Liver (tissue), 8 donors: ENCODE measurements at regions not wholly inside any gene's neighbourhood (a gene's known extent, or its start where the extent isn't known, plus 50 kb on each side); places are given as distances from the start of the nearest gene placed in this dataset.

Experiments
- DNase-seq: peaks from one replicate; pipeline ENCODE4 v3.0.0-alpha.2; 2017; ENCODE audit warnings: low spot score
- H3K27ac ChIP-seq, 2 donors: one replicate each; pipeline ENCODE4 v1.7.0; 2013; ENCODE audit warnings: inconsistent platforms in 2 of 2, low read length in 2 of 2, control low read depth in 1 of 2, low read depth in 1 of 2, mild to moderate bottlenecking in 1 of 2
- H3K27me3 ChIP-seq, 4 donors: one replicate each; pipeline versions ENCODE4 v1.6.1 to v1.7.0; 2013; ENCODE audit warnings: low read length in 3 of 4, inconsistent platforms in 1 of 4, mild to moderate bottlenecking in 1 of 4, moderate library complexity in 1 of 4; ENCODE audit not compliant: control insufficient read depth in 4 of 4, insufficient read depth in 4 of 4
- H3K36me3 ChIP-seq, 4 donors: one replicate each; pipeline versions ENCODE4 v1.6.1 to v1.7.0; 2013; ENCODE audit warnings: low read length in 3 of 4, mild to moderate bottlenecking in 3 of 4, low read depth in 1 of 4, moderate library complexity in 1 of 4; ENCODE audit not compliant: control insufficient read depth in 4 of 4, insufficient read depth in 3 of 4
- H3K4me1 ChIP-seq, 4 donors: one replicate each; pipeline versions ENCODE4 v1.6.1 to v1.7.0; 2013; ENCODE audit warnings: low read length in 3 of 4, mild to moderate bottlenecking in 3 of 4, moderate library complexity in 1 of 4; ENCODE audit not compliant: control insufficient read depth in 4 of 4, insufficient read depth in 4 of 4
- H3K4me3 ChIP-seq, 3 donors: one replicate each; pipeline versions ENCODE4 v1.6.1 to v1.7.0; 2013; ENCODE audit warnings: low read length in 3 of 3, control low read depth in 1 of 3, low read depth in 1 of 3, mild to moderate bottlenecking in 1 of 3
- H3K9ac ChIP-seq, 2 donors: one replicate each; pipeline ENCODE4 v1.7.0; 2013; ENCODE audit warnings: low read length in 2 of 2, mild to moderate bottlenecking in 2 of 2, moderate library complexity in 2 of 2, control low read depth in 1 of 2, low read depth in 1 of 2
- H3K9me3 ChIP-seq, 4 donors: one replicate each; pipeline versions ENCODE4 v1.6.1 to v1.7.0; 2013; ENCODE audit warnings: low read length in 3 of 4; ENCODE audit not compliant: control insufficient read depth in 4 of 4
- EGR1 ChIP-seq, 2 donors: IDR thresholded peaks; 2 replicates each; pipeline ENCODE4 v1.6.1; 2016 to 2018; ENCODE audit warnings: antibody characterized with exemption in 2 of 2, low read depth in 2 of 2
- FOXA1 ChIP-seq: IDR thresholded peaks from 2 replicates; pipeline ENCODE4 v1.6.1; 2016; ENCODE audit warnings: antibody characterized with exemption
- FOXA2 ChIP-seq: IDR thresholded peaks from 2 replicates; pipeline ENCODE4 v1.6.1; 2016; ENCODE audit warnings: antibody characterized with exemption
- HNF4A ChIP-seq, 2 donors: conservative IDR thresholded peaks; 2 replicates each; pipeline ENCODE4 v1.6.1; 2016; ENCODE audit warnings: antibody characterized with exemption in 2 of 2, mild to moderate bottlenecking in 2 of 2
- HNF4G ChIP-seq: IDR thresholded peaks from 2 replicates; pipeline ENCODE4 v1.6.1; 2016; ENCODE audit warnings: antibody characterized with exemption
- JUND ChIP-seq, 2 donors: IDR thresholded peaks; 2 replicates each; pipeline ENCODE4 v1.6.1; 2016; ENCODE audit warnings: antibody characterized with exemption in 2 of 2
- NR2F2 ChIP-seq: IDR thresholded peaks from 2 replicates; pipeline ENCODE4 v1.6.1; 2016; ENCODE audit warnings: antibody characterized with exemption
- RAD21 ChIP-seq, 2 donors: IDR thresholded peaks; 2 replicates each; pipeline ENCODE4 v1.6.1; 2016; ENCODE audit warnings: antibody characterized with exemption in 2 of 2, mild to moderate bottlenecking in 2 of 2
- RXRA ChIP-seq, 2 donors: IDR thresholded peaks; 2 replicates each; pipeline ENCODE4 v1.6.1; 2017 to 2018; ENCODE audit warnings: antibody characterized with exemption in 2 of 2, mild to moderate bottlenecking in 1 of 2
- SP1 ChIP-seq: IDR thresholded peaks from 2 replicates; pipeline ENCODE4 v1.6.1; 2018; ENCODE audit warnings: antibody characterized with exemption, mild to moderate bottlenecking
- TAF1 ChIP-seq: conservative IDR thresholded peaks from 2 replicates; pipeline ENCODE4 v1.6.1; 2016; ENCODE audit warnings: antibody characterized with exemption, mild to moderate bottlenecking
- YY1 ChIP-seq: IDR thresholded peaks from 2 replicates; pipeline ENCODE4 v1.6.1; 2016; ENCODE audit warnings: antibody characterized with exemption, mild to moderate bottlenecking
- whole genome bisulfite sequencing: extraction: QIAGEN DNeasy Blood & Tissue Kit; methylation state at CpG from one replicate; pipeline ENCODE4 v1.1.7; 2013; 5-methylcytosine and 5-hydroxymethylcytosine counted together
- TF ChIP-seq, protein P1 (sequence below): IDR thresholded peaks from 2 replicates; pipeline ENCODE4 v1.6.1; 2016; ENCODE audit warnings: antibody characterized with exemption
- TF ChIP-seq, protein P2 (sequence below): IDR thresholded peaks from 2 replicates; pipeline ENCODE4 v1.6.1; 2016; ENCODE audit warnings: antibody characterized with exemption
- TF ChIP-seq, protein P3 (sequence below): fragments of 150-350 bp; IDR thresholded peaks from 2 replicates; pipeline ENCODE4 v1.5.1; 2017; ENCODE audit warnings: improper control_type of control experiment, low read depth, low read length; ENCODE audit not compliant: missing input control
- donor health status: healthy.
- donor health status: healthy.
- donor health status: healthy.
- donor health status: healthy.
- donor health status: healthy.

DNA sequence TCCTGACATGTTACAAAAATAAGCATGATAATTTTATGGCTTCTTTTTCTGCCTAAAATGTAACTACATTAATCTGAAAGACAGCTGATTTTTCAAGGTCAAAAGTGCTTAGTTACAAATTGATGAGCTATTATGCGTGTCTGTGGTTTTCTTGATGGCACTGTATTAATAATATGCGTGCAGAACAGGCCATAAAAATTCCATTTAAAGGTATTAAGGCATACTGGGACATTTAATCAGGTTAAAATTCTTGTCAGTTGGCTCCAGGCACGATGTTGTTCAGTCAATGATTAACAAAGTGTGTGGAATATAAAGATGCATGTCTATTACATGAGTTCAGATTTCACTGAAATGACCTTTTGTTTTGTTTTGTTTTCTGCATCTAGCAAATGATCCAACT lies 420.1 kb upstream of the ZNF804A start (continued):
- TF ChIP-seq FOXA1 (no peak), JUND (IDR thresholded peaks at IDR 0.05) (no peak), YY1 (no peak), NR2F2 (no peak), HNF4A (conservative IDR thresholded peaks at IDR 0.05) (no peak), SP1 (no peak)
- TF ChIP-seq, protein P1, sequence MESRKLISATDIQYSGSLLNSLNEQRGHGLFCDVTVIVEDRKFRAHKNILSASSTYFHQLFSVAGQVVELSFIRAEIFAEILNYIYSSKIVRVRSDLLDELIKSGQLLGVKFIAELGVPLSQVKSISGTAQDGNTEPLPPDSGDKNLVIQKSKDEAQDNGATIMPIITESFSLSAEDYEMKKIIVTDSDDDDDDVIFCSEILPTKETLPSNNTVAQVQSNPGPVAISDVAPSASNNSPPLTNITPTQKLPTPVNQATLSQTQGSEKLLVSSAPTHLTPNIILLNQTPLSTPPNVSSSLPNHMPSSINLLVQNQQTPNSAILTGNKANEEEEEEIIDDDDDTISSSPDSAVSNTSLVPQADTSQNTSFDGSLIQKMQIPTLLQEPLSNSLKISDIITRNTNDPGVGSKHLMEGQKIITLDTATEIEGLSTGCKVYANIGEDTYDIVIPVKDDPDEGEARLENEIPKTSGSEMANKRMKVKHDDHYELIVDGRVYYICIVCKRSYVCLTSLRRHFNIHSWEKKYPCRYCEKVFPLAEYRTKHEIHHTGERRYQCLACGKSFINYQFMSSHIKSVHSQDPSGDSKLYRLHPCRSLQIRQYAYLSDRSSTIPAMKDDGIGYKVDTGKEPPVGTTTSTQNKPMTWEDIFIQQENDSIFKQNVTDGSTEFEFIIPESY, result no peak
- TF ChIP-seq, protein P2, sequence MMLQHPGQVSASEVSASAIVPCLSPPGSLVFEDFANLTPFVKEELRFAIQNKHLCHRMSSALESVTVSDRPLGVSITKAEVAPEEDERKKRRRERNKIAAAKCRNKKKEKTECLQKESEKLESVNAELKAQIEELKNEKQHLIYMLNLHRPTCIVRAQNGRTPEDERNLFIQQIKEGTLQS, result no peak

DNA sequence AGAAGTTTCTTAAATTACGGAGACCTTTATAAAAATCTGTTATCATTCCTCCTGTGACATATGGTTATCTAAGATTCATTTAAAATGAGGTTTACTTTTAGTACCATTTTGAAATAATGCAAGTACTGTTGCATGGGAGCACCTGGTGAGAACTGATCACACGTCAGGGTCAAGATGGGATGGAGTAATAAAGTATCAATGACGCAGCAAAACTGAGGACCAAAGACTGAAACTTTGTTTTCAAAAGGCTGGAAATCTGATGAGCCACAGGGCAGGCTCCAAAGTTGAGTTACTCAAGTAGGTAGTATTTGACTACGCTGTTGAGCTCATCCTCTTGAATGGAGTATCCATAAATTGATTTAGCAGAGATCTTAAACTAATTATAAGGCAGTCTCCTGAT lies 411.9 kb upstream of the ZNF804A start:
- DNase-seq, result no peak
- TF ChIP-seq, protein P1, result no peak
- no peak for TF ChIP-seq TAF1
- no peak overlapping the region for H3K27ac ChIP-seq
- H3K9ac ChIP-seq, result no peak overlapping the region
- no peaks in the 10 kb centered on the region for H3K27me3 ChIP-seq
- H3K4me3 ChIP-seq, result no peak overlapping the region
- H3K4me1 ChIP-seq, result no peaks in the 10 kb centered on the region
- peaks cover 0 to 1% (median 0%) of the 10 kb centered on the region in 4 donors for H3K9me3 ChIP-seq
- 77% methylated on average over 4 of the region's 4 CpGs for WGBS
- no peaks in the 10 kb centered on the region for H3K36me3 ChIP-seq

DNA sequence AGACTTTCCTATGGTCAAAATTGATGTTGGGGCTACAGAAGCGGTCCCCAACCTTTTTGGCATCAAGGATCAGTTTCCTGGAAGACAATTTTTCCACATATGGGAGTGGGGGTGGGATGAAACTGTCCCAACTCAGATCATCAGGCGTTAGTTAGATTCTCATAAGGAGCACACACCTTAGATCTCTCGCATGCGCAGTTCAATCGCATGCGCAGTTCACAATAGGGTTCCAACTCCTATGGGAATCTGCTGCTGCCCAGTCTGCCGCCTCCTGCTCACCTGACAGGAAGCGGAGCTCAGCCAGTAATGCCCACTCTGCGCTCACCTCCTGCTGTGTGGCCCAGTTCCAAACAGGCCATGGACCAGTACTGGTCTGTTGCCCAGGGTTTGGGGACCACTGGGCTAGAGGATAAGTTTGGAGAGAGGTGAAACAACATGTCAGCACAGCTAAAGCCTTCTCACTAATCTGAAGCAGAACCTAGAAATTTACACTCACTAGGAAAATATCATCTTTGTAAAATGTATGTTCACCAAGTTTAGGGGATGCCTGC lies 410.8 kb upstream of the ZNF804A start:
- H3K9ac ChIP-seq, result no peak overlapping the region
- no peak for DNase-seq

More for the DNA sequence above, 410.8 kb upstream of the ZNF804A start:
- Histone ChIP-seq H3K4me1 (no peaks in the 10 kb centered on the region), H3K9me3 (peaks cover 0 to 1% (median 0%) of the 10 kb centered on the region in 4 donors), H3K36me3 (no peaks in the 10 kb centered on the region), H3K4me3 (no peak overlapping the region), H3K27me3 (no peaks in the 10 kb centered on the region), H3K27ac (no peak overlapping the region)
- TF ChIP-seq FOXA2 (no peak), YY1 (no peak), EGR1 (IDR thresholded peaks at IDR 0.05; ENCODE audit: low read depth in 2 of 2) (no peak), TAF1 (no peak), RXRA (IDR thresholded peaks at IDR 0.05) (no peak), FOXA1 (no peak), HNF4G (no peak), RAD21 (IDR thresholded peaks at IDR 0.05) (no peak)
- TF ChIP-seq, protein P1, result no peak
- TF ChIP-seq, protein P3, sequence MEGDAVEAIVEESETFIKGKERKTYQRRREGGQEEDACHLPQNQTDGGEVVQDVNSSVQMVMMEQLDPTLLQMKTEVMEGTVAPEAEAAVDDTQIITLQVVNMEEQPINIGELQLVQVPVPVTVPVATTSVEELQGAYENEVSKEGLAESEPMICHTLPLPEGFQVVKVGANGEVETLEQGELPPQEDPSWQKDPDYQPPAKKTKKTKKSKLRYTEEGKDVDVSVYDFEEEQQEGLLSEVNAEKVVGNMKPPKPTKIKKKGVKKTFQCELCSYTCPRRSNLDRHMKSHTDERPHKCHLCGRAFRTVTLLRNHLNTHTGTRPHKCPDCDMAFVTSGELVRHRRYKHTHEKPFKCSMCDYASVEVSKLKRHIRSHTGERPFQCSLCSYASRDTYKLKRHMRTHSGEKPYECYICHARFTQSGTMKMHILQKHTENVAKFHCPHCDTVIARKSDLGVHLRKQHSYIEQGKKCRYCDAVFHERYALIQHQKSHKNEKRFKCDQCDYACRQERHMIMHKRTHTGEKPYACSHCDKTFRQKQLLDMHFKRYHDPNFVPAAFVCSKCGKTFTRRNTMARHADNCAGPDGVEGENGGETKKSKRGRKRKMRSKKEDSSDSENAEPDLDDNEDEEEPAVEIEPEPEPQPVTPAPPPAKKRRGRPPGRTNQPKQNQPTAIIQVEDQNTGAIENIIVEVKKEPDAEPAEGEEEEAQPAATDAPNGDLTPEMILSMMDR, result no peak
- 84% methylated on average over 9 of the region's 9 CpGs for WGBS
